ENCODE measurements at regions not wholly inside any gene's neighbourhood (a gene's known extent, or its start where the extent isn't known, plus 50 kb on each side); places are given as distances from the start of the nearest gene placed in this dataset.
"Not testable (repeated sequence)": the region's sequence is repeated elsewhere in the genome, so short reads cannot be mapped to it uniquely, and the experiment has no call there.

- DNase-seq (ENCODE audit: low read depth, low spot score), result no peak
Observed at GRCh38 chr1:73306899-73307555, 890.9 kb downstream of the LRRIQ3 start.

DNA sequence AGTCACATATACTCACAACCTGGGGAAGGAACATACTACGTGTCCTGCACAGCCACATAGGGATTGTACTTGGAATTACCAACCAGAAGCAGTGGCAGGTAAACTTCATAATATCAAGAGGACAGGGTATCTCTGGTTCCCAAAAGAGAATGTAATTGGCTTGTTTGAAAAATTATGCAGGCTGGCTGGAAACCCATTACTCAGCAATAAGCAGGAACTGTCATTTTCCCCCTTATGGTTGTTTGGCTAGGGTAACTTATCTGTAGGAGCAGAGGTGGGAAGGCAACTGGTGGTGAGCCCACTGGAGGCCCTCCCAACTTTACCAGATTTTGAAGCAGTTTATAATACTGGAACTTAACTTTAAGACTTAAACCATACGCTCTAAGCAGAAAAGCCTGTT lies 924.1 kb downstream of the LRRIQ3 start:
- no peak for DNase-seq (ENCODE audit: low read depth, low spot score)

GRCh38 chr1:73245196-73245595 lies 952.8 kb downstream of the LRRIQ3 start:
- DNase-seq (ENCODE audit: low read depth, low spot score), result not testable (repeated sequence)

DNA sequence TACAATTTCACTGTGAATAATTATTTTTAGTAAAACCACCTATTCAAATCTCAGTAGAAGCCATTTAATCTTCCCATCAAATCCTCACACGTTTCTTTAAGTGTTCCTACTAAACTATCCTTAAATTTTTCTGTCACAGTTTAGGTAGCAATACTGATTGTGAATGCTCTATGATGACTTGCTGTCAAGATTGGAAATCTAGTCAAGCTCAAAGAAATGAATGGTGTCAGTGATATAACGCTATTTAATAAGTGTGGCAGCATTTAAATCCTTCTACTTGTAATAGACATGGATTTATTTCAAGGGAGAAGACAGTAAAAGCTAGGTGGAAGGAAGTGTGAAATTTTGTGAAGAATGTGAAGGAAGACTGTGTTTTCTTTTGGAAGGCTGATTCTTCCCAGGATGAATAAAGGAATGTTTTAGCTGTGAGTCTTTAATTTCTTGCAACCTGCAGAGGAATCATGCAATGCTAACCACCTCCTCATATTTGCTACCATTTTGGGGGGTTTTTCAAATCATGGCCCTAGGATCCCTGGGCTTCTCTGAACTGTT lies 936.7 kb upstream of the NEGR1 start:
- DNase-seq (ENCODE audit: low read depth, low spot score), result no peak

DNA sequence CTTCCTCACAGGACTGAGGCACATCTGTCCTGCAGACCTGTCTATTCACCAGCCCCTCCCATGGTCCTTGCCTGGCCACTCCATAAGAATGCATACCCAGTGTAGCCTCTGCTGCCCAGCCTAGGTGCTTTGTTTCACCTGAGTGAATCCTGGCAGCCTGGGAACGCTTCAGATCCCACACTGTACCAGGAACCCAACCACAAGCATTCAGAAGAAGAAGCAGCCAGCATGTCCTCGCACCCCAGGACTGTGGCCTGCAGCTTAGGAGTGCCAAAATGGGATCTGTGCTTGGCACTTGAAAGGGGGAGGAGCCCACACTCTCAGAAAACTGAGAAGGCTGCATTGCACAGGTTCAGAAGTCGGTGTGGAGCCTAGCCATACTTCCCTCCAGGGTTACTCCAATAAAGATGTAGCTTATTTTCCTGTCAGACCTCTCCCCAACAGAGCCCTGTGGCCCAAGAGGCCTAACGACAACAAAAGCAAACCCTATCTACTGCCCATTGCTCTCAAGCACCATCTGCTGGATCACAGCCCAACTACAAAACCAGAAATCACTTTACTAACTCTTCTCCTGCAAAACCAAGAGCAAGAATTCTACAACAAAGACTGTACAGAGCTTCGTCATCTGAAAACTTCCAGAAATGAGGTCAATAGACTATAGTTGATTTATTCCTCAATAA lies 923.1 kb upstream of the NEGR1 start:
- DNase-seq (ENCODE audit: low read depth, low spot score), result no peak

DNA sequence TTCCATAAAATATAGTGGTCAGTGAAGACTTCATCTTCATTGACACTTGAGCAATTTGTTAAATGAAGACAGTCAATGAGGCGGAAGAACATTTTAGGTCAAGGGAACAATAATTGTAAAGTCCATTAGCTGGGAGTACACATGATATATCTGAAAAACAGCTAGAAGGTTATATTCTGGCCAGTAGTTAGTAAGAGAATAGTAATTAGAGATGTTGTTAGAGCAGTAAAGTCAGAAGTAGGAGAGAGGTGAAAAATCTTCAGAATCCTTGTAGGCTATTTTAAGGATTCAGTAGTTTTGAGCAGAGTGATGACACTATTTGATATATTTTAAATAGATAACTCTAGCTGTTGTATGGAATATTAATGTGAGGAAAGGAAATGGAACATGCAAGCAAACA lies 915.6 kb upstream of the NEGR1 start:
- no peak for DNase-seq (ENCODE audit: low read depth, low spot score)

- no peak for DNase-seq (ENCODE audit: low read depth, low spot score)
Observed at GRCh38 chr1:73194965-73195364, 912.6 kb upstream of the NEGR1 start.

DNA sequence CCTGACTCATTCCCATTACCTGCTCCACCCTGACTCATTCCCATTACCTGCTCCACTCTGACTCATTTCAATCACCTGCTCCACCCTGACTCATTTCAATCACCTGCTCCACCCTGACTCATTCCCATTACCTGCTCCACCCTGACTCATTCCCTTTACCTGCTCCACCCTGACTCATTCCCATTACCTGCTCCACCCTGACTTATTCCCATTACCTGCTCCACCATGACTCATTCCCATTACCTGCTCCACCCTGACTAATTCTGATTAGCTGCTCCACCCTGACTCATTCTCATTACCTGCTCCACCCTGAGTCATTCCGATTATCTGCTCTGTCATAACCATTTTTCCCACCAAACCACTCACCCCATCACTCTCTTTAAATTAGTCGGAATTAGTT lies 901.2 kb upstream of the NEGR1 start:
- not testable (repeated sequence) for DNase-seq (ENCODE audit: low read depth, low spot score)

DNA sequence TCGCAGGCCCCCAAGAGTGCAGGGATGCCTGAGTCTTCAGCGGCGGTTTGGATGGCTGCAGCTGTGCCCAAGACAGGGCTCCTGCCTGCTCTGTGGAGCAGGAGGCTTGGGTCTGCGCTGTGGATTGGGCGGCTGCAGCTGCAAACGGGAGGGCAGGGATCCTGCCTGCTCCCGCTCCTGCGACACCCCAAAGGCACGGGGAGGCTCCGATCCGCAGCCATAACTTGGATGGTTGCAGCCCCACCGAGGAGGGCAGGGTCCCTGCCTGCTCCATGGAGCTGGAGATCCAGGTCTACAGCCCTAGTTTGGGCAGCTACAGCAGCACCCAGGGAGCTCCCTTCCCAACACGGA lies 898.8 kb upstream of the NEGR1 start:
- DNase-seq (ENCODE audit: low read depth, low spot score), result no peak

DNA sequence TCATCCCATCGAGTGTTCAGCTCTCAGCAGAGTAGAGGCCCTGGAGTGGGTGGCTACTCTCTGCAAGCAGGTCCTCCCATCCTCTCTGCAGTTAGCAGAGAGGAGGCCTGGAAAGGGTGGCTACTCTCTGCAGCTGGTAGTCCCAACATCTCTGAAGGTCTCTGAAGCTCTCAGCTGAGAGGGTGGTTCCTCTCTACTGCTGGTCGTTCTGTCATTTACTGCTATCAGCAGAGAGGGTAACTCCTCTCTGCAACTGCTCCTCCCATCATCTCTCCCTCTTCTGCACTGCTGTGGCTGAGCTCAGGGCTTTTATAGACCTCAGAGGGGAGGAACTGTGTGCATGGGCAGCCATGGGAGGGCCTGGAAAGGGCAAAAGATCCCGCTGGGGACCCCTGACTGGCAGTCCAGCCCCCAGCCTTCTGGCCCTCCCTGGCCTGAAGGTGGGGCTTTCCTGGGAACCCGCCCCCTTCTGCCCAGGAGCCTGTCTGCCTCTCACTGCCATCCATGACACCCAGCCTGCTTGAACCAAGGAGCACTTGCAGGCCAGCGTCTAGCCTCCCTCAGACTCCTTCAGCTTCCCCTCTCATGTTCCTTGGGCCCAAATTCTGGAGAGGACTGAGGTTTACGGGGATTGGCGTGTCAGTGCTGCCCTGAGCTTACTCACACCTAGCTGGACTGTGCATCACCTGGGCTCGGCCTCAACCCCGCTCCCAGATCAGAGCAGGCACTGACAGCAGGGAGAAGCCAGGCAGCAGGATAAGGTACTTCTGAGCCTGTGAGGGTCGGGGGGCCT lies 898.3 kb upstream of the NEGR1 start:
- no peak for DNase-seq (ENCODE audit: low read depth, low spot score)

GRCh38 chr1:73176902-73177301 lies 894.6 kb upstream of the NEGR1 start:
- DNase-seq (ENCODE audit: low read depth, low spot score), result no peak

DNA sequence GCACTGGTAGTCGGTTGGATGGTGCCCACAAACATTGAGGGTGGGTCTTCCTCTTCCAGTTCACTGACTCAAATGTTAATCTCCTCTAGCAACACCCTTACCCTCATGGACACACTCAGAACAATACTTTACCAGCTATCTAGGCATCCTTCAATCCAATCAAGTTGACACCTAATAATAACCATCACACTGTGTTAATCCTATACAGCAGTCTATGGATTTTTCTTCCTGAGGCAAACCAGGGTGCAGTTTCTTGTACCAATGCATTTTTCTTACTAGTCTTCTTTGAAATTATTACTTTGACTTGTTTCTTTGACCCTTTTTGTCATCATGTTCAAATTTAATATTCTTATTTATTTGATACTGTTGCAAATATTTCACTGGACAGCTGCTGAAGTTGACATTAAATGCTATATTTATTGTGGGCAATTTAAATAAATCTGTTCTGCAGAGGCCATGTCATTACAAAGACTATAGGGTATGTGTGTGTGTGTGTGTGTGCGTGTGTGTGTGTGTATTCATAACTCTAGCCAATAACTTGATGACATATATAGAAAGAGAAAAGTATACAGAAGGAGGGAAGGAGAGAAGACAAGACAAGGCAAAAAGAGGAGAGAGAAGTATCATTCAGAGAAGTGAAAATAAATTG lies 884.8 kb upstream of the NEGR1 start:
- no peak for DNase-seq (ENCODE audit: low read depth, low spot score)

DNA sequence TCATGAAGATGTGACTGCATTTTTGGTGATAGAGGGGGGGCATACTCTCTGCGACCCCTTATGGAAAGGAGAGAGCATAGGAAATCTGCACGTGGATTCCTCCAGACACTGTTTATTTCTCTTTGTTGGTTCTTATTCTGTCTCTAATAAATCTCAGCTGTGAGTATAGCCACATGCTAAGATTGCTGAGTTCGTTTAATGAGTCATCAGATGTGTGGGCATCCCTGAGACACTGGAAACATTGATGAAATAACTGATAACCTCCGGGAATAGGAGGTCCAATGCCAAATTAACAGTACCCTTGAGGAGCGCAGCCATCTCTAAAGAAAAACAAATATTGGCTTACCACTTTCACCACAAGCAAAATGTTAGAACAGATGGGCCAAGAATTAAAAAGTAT lies 880.2 kb upstream of the NEGR1 start:
- no peak for DNase-seq (ENCODE audit: low read depth, low spot score)

DNA sequence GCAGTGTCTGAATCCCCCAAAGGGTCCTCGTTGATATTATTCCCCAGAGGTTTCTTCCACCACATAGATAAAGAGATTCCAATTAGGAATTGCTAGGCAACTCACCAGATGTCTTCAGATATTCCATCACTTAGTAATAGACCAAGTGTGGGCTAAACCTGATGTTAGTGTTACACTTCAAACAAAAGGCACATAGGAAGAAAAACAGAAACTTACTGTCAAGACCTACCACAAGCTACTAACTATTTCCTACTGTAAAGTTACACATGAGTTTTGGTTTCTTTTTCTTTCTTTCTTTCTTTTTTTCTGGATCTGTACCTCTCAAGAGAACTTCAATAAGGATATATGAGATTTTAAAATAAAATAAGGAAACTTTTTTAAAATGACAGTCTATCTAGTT lies 879.1 kb upstream of the NEGR1 start:
- no peak for DNase-seq (ENCODE audit: low read depth, low spot score)

DNA sequence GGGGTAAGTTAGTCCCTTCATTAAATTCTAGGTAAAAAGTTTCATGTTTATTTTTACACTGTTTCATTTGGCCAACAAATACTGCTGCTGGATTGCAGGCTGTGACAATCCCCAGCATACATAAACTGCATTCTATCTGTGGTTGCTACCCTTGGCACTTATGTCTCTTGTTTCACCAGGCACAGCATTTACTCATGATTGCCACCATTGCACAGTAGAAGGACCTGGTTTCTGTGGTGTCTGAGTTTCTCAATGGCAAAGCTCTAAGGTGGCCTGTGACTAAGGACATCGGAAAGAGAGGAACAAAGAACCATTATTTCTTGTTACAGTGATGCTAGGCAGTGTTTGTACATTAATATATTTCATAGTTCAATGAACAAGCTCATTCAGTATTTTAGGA lies 878.4 kb upstream of the NEGR1 start:
- no peak for DNase-seq (ENCODE audit: low read depth, low spot score)

DNA sequence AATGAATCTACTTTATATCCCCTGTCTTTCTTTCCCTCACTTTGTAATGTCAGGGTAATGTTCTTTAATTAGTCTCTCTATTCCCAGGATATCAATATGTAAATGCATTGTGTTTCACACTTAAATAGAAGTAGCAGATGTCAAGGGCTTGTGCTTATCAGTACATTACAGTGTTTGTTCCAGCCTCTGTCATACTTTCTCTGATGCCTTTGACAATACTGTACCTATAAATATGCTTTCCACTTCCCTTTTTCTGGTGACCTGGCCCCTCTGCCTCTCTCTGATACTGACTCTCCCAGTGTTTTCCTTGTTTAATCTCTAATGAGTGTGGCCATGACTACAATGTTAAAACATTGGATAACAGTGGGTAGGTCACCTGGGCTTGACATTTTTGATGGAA lies 862.0 kb upstream of the NEGR1 start:
- no peak for DNase-seq (ENCODE audit: low read depth, low spot score)

- no peak for DNase-seq (ENCODE audit: low read depth, low spot score)
Observed at GRCh38 chr1:73136975-73137374, 854.6 kb upstream of the NEGR1 start.

DNA sequence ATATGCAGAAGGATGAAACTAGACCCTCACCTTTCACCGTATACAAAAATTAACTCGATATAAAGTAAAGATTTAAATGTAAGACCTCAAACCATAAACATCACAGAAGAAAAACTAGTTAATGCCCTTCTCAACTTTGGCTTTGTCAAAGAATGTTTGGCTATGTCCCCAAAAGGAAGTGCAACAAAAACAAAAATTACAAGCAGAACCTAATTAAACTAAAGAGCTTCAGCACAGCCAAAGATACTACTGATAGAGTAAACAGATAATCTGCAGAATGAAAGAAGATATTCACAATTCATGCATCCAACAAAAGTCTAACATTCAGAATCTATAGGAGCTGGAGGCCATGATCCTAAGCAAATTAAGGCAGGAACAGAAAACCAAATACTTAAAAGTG lies 824.6 kb upstream of the NEGR1 start:
- no peak for DNase-seq (ENCODE audit: low read depth, low spot score)

DNA sequence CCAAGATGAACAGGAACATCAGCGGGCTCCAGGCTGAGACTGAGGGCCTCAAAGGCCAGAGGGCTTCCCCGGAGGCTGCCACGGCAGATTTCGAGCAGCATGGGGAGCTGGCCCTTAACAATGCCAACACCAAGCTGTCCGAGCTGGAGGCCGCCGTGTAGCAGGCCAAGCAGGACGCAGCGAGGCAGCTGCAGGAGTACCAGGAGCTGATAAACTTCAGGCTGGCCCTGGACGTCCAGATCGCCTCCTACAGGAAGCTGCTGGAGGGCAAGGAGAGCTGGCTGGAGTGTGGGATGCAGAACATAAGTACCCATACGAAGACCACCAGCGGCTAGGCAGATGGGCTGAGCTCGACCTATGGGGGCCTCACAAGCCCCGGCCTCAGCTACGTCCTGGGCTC lies 823.4 kb upstream of the NEGR1 start:
- DNase-seq (ENCODE audit: low read depth, low spot score), result no peak

DNA sequence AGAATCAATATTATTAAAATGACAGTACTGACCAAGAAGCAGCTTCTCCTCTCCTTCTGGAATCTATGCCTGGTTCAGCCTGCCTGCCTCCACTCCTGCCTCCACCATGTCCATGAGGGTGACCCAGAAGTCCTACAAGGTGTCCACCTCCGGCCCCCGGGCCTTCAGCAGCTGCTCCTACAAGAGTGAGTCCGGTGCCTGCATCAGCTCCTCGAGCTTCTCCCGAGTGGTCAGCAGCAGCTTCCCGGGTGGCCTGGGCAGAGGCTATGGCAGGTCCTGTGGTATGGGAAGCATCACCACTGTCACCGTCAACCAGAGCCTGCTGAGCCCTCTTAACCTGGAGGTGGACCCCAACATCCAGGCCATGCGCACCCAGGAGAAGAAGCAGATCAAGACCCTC lies 822.4 kb upstream of the NEGR1 start:
- no peak for DNase-seq (ENCODE audit: low read depth, low spot score)

DNA sequence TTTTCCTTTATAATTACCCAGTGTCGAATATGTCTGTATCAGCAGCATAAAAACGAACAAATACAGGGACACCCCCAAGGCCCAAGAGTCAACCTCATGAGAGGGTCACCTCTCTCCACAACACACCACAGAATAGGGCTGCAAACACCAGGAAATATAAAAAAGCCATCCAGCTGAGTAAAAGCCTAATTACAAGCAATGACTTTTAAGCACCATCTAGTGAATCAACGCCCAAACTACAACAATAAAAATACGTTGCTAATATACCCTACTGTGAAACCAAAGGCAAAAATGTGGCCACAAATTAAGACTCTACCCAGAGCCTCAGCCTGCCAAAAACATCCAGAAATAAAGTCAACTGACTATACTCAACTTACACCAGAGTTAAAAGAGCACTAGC lies 817.9 kb upstream of the NEGR1 start:
- no peak for DNase-seq (ENCODE audit: low read depth, low spot score)

DNA sequence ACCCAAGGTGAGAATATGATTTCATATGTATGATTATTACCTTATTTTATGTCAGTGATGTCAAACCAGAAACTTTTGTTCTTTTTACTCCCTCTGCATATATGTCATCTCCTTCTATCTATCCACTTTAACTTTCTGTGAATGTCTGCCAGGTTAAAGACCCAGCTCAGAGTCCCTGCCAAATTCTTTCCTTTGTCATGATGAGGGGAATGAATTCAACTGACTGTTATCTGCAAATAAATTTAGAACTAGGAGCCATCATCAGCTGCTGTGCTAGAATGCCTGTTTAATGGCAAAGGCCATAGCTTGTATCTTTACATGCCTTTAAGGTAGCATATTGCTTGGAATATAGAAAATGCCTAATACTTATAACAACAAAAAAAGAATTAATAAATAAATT lies 815.6 kb upstream of the NEGR1 start:
- DNase-seq (ENCODE audit: low read depth, low spot score), result no peak

Data from pulmonary artery endothelial cell (primary cell).